GM12873 (cell line): ENCODE measurements at regions not wholly inside any gene's neighbourhood (a gene's known extent, or its start where the extent isn't known, plus 50 kb on each side); places are given as distances from the start of the nearest gene placed in this dataset.

Experiments used
- TF ChIP-seq, protein P1 (sequence below): IDR thresholded peaks from 2 replicates; pipeline ENCODE4 v1.5.1; 2012; ENCODE audit warnings: low read depth, mild to moderate bottlenecking, moderate library complexity, low read length, control low read depth; ENCODE audit not compliant: insufficient read depth; ENCODE audit errors: missing control alignments

DNA sequence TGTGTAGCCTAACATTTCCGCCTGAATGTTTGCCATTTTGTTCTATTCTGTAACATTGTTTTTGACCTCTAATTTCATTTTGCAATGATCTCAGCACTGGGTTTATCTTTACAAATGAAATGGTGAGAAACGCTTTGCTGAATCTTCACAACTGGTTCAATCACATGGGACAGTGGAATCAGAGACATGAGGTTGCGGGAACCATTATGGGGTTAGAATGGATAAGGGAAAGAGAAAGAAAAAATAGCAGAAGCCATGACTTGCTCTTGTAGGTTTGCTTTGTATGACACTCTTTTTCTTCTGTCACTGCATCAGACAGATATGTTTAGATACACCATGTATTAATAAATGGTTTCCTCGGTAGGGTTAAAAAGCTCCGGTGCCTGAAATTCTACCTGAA is 114.3 kb upstream of the PELI1 start:
- TF ChIP-seq, protein P1, sequence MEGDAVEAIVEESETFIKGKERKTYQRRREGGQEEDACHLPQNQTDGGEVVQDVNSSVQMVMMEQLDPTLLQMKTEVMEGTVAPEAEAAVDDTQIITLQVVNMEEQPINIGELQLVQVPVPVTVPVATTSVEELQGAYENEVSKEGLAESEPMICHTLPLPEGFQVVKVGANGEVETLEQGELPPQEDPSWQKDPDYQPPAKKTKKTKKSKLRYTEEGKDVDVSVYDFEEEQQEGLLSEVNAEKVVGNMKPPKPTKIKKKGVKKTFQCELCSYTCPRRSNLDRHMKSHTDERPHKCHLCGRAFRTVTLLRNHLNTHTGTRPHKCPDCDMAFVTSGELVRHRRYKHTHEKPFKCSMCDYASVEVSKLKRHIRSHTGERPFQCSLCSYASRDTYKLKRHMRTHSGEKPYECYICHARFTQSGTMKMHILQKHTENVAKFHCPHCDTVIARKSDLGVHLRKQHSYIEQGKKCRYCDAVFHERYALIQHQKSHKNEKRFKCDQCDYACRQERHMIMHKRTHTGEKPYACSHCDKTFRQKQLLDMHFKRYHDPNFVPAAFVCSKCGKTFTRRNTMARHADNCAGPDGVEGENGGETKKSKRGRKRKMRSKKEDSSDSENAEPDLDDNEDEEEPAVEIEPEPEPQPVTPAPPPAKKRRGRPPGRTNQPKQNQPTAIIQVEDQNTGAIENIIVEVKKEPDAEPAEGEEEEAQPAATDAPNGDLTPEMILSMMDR = no peak

DNA sequence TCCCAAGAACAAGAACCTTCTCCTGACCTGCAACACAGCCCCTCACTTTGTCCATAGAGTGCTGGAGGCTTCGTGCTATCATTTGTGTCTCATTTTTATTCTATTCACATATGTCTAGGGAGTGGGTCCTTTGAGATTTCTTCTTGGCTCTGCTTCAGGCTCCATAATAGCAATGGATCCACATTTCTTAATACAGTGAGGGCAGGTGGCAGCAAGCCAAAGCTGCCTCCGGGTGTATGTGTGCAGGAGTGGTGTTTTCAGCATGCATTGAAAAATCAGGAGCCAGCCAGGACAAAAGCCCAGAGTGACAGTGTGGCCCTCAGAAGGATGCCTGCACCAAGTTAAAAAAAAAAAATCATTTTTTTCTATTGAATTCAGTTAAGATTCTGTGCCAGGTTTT is 115.1 kb upstream of the PELI1 start:
- TF ChIP-seq, protein P1 = no peak

DNA sequence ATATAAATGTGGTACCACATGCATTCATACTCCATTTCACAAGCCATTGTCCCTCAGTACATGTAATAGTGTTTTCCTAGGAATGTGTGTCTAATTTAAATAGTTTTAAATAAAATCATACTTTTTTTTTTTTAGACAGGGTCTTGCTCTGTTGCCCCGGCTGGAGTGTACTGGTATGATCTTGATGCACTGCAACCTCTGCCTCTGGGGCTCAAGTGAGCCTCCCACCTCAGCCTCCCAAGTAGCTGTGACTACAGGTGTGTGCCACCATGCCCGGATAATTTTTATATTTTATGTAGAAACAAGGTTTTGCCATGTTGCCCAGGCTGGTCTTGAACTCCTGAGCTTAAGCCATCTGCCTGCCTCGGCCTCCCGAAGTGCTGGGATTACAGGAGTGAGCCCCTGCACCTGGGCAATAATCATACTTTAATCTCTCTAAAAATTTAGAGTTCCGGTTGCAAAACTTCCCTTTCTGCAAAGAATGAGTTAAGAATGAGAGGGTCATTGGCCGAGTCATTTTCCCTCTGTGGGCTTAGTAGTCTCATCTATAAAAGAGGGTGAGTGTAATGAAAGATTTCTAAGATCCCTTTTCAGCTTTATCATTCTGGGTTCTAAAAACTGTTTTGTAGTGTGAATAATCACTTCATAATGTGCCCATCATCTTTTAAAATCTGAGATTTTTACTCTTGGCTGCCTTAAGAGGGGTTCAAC is 116.0 kb upstream of the PELI1 start:
- TF ChIP-seq, protein P1 = no peak

DNA sequence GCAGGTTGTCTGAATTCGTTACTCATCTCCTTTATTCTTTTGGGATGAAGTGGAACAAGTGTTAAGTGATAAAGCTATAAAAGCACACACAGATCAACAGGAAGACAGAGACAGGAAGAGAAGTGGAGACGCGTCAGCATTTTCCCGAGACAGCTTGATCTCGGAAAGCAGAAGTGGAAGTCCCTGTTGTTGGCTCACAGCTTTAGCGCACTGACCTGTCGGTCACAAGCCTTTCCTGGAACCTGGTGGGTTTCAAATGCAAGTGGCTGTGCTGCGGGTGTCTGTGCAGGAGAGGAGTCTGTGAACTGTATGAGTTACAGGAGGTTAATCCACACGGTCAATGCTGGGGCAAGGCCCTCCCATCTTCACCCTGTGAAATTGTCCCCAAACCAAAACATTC is 116.6 kb upstream of the PELI1 start:
- TF ChIP-seq, protein P1 = no peak

DNA sequence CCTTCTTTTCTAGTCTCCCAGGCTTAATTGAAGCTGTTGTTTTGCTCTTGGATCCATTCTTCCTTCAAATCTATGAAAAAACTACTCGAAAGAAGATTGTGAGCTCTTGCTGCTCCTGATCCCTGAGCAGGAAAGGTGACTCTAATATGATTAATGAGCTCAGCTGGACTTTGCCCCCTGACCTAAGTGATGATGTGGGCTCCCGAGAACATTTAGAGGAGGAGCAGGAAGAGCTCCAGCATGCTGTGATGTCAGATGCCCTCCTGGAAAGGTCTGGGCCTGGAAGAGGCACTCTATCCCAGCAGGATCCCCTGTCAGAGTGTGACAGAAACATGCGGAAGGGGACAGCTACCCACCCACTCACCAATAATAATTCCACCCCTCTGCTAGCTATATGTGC is 117.9 kb upstream of the PELI1 start:
- TF ChIP-seq, protein P1 = no peak

DNA sequence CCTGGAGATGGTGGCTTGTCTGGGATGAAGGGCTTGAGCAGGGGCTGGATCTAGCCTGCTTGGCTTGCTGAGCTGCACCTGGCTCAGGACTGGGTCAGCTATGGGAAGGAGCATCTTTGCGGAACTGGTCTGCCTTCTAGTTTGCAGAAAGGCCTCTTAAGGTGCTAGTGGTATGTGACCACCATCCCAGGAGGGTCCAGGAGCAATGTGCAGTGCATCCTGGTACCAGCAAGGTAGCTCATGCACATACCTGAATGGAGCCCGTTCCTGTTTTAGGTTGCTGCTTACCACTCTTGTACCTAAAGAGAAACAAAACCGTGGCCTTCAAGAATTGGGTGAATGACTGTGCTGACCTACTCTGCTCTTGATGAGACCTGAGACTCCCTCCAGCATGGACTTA is 118.6 kb upstream of the PELI1 start:
- TF ChIP-seq, protein P1 = no peak

DNA sequence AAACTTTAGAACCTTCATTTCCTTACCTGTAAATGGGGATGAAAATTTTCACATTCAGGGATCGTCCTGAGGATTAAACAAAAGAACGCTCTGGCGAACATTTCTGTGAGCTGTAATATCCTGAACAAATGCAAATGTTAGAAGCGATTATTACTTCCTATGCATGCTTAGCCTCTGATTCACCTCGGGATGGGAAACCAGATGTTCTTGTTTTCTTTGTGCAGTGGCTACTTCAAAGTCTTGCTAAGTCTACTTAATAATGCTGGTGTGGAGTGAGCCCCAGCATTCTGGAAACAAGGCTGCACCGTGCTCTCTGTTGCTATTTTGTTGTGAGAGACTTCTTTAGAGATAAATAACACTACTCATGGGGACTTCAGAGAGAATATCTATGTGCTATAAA is 119.1 kb upstream of the PELI1 start:
- TF ChIP-seq, protein P1 = no peak
